HCT116 (cell line): ENCODE measurements at regions not wholly inside any gene's neighbourhood (a gene's known extent, or its start where the extent isn't known, plus 50 kb on each side); places are given as distances from the start of the nearest gene placed in this dataset.

Experiments
- CEBPB ChIP-seq: IDR thresholded peaks from 2 replicates; pipeline ENCODE4 v1.6.1; 2012; ENCODE audit warnings: low read depth
- ELF1 ChIP-seq: IDR thresholded peaks from 2 replicates; pipeline ENCODE4 v1.6.1; 2012; ENCODE audit warnings: low read depth, borderline replicate concordance
- EZH2phosphoT487 ChIP-seq: fragments of 200-600 bp; IDR thresholded peaks from 2 replicates; pipeline ENCODE4 v1.6.1; 2018; ENCODE audit warnings: antibody characterized with exemption, borderline replicate concordance
- POLR2A ChIP-seq: IDR thresholded peaks from 2 replicates; pipeline ENCODE4 v1.7.0; 2011; ENCODE audit warnings: borderline replicate concordance; ENCODE audit not compliant: insufficient read depth, insufficient read length; ENCODE audit errors: extremely low read depth
- POLR2AphosphoS5 ChIP-seq: IDR thresholded peaks from 2 replicates; pipeline ENCODE4 v1.6.1; 2011; ENCODE audit warnings: mild to moderate bottlenecking, low read depth, low read length, moderate library complexity
- TF ChIP-seq, protein P1 (sequence below), 3 experiments: fragments of 200-600 bp in 1 of 3; sonication (generic) in 1 of 3; IDR thresholded peaks in 2 of 3; conservative IDR thresholded peaks in 1 of 3; 2 replicates each; pipeline ENCODE4 v1.5.1; 2012 to 2017; ENCODE audit warnings: low read depth in 2 of 3, low read length in 2 of 3, antibody characterized with exemption in 1 of 3, borderline replicate concordance in 1 of 3, control low read depth in 1 of 3, mild to moderate bottlenecking in 1 of 3, mixed read lengths in 1 of 3, mixed run types in 1 of 3, moderate library complexity in 1 of 3; ENCODE audit not compliant: insufficient read depth in 1 of 3

DNA sequence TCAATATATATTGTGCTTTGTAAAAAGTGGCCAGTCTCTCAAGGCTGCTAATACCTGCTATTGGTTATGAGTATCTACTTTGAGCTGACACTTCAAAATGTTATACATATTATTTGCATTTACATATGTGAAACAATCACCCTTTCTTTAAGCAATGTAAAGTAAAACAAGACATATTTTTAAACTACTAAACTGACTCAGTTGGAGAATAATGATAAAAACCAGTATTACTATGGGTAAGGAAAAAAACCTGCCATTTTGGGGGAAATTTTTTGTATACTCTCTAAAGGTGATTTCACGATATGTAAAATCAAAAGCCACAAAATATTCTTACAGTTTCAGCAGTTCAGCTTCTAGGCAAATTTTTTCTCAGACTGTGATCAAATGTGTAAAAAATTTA is 232.3 kb downstream of the PRL start:
- TF ChIP-seq EZH2phosphoT487 (no peak), POLR2A (no peak), CEBPB (no peak), POLR2AphosphoS5 (no peak), ELF1 (no peak)
- TF ChIP-seq, protein P1, sequence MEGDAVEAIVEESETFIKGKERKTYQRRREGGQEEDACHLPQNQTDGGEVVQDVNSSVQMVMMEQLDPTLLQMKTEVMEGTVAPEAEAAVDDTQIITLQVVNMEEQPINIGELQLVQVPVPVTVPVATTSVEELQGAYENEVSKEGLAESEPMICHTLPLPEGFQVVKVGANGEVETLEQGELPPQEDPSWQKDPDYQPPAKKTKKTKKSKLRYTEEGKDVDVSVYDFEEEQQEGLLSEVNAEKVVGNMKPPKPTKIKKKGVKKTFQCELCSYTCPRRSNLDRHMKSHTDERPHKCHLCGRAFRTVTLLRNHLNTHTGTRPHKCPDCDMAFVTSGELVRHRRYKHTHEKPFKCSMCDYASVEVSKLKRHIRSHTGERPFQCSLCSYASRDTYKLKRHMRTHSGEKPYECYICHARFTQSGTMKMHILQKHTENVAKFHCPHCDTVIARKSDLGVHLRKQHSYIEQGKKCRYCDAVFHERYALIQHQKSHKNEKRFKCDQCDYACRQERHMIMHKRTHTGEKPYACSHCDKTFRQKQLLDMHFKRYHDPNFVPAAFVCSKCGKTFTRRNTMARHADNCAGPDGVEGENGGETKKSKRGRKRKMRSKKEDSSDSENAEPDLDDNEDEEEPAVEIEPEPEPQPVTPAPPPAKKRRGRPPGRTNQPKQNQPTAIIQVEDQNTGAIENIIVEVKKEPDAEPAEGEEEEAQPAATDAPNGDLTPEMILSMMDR (IDR thresholded peaks at IDR 0.05 in 2 of 3, conservative IDR thresholded peaks at IDR 0.05 in 1 of 3; ENCODE audit: borderline replicate concordance in 1 of 3, insufficient read depth in 1 of 3, low read depth in 2 of 3, low read length in 2 of 3), result no peak
